Kidney (tissue), 13 donors: ENCODE measurements at regions not wholly inside any gene's neighbourhood (a gene's known extent, or its start where the extent isn't known, plus 50 kb on each side); places are given as distances from the start of the nearest gene placed in this dataset.

Source experiments
- DNase-seq, 5 donors: peaks; one replicate each; pipeline ENCODE4 v3.0.0-alpha.2; 2013 to 2020
- FAIRE-seq: peaks from 2 replicates; lab custom pipeline; 2012; peaks lifted over from hg19 to GRCh38; lab: Jason Lieb, UNC
- H3K27ac ChIP-seq, 2 donors: one replicate each; pipeline ENCODE4 v1.7.0; 2013; ENCODE audit warnings: low read depth in 2 of 2, low read length in 2 of 2, inconsistent platforms in 1 of 2
- H3K27me3 ChIP-seq: one replicate; pipeline ENCODE4 v1.7.1; 2013; ENCODE audit warnings: low read length, inconsistent platforms; ENCODE audit not compliant: control insufficient read depth, insufficient read depth
- H3K36me3 ChIP-seq, 3 donors: one replicate each; pipeline versions ENCODE4 v1.7.0 to v1.7.1; 2013; ENCODE audit warnings: low read length in 3 of 3, control low read depth in 1 of 3, inconsistent platforms in 1 of 3; ENCODE audit not compliant: insufficient read depth in 3 of 3, control insufficient read depth in 2 of 3
- H3K4me1 ChIP-seq, 3 donors: one replicate each; pipeline versions ENCODE4 v1.7.0 to v1.7.1; 2013; ENCODE audit warnings: low read length in 3 of 3, inconsistent platforms in 1 of 3, low read depth in 1 of 3; ENCODE audit not compliant: control insufficient read depth in 2 of 3, insufficient read depth in 2 of 3
- H3K4me3 ChIP-seq, 3 donors: one replicate each; pipeline versions ENCODE4 v1.7.0 to v1.8.1; 2013; ENCODE audit warnings: low read length in 3 of 3, control low read depth in 1 of 3, inconsistent platforms in 1 of 3
- H3K9ac ChIP-seq, 3 donors: one replicate each; pipeline versions ENCODE4 v1.7.0 to v1.7.1; 2013; ENCODE audit warnings: low read length in 3 of 3, control low read depth in 1 of 3, inconsistent platforms in 1 of 3
- H3K9me3 ChIP-seq, 3 donors: one replicate each; pipeline versions ENCODE4 v1.7.0 to v1.7.1; 2013; ENCODE audit warnings: low read length in 3 of 3, control low read depth in 1 of 3, inconsistent platforms in 1 of 3; ENCODE audit not compliant: control insufficient read depth in 2 of 3, insufficient read depth in 1 of 3
- intact Hi-C: fragments of 100-400 bp; cut with DNase I; formaldehyde crosslinking; loops from one replicate; pipeline ENCODE4 v1.11.1; 2022
- TF ChIP-seq, protein P1 (sequence below): IDR thresholded peaks from 3 replicates; pipeline ENCODE4 v1.5.1; 2012; ENCODE audit warnings: mild to moderate bottlenecking, moderate library complexity, borderline replicate concordance; ENCODE audit not compliant: insufficient read depth; ENCODE audit errors: extremely low read depth
- donor health status: control.
- donor health status: control.
- donor health status: control.
- donor health status: control.
- donor health status: control.
- donor health status: DM: yes; HTN: yes; CAD: no.
- donor health status: Normal renal cell carcinoma (clear cell type).

DNA sequence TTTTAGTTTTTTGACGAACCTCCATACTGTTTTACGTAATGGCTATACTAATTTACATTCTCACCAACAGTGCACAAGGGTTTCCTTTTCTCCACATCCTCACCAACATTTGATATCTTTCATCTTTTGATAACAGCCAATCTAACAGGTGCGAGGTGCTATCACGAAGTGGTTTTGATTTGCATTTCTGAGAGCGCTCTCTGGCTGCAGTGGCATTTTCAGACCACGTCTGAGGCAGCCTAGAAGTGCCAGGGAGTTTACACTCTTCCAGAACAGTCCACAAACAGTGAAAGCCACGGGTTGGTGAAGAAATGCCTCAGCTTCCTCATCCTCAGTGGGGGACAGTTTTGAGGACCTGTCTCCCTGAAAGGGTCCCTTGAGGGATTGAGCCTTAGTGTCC, 471.0 kb downstream of the BCOR start:
- FAIRE-seq: no peak
- TF ChIP-seq, protein P1, sequence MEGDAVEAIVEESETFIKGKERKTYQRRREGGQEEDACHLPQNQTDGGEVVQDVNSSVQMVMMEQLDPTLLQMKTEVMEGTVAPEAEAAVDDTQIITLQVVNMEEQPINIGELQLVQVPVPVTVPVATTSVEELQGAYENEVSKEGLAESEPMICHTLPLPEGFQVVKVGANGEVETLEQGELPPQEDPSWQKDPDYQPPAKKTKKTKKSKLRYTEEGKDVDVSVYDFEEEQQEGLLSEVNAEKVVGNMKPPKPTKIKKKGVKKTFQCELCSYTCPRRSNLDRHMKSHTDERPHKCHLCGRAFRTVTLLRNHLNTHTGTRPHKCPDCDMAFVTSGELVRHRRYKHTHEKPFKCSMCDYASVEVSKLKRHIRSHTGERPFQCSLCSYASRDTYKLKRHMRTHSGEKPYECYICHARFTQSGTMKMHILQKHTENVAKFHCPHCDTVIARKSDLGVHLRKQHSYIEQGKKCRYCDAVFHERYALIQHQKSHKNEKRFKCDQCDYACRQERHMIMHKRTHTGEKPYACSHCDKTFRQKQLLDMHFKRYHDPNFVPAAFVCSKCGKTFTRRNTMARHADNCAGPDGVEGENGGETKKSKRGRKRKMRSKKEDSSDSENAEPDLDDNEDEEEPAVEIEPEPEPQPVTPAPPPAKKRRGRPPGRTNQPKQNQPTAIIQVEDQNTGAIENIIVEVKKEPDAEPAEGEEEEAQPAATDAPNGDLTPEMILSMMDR: no peak
- Histone ChIP-seq H3K9ac (no peak overlapping the region), H3K9me3 (no peaks in the 10 kb centered on the region), H3K36me3 (no peaks in the 10 kb centered on the region), H3K4me3 (no peak overlapping the region), H3K27ac (no peak overlapping the region), H3K27me3 (peaks cover 2% of the 10 kb centered on the region), H3K4me1 (no peaks in the 10 kb centered on the region)
- DNase-seq: no peak
- intact Hi-C loops: no loop called here

- FAIRE-seq (no peak), DNase-seq (no peak)
- no peak overlapping the region for H3K9ac ChIP-seq
- no peaks in the 10 kb centered on the region for H3K4me1 ChIP-seq
- no peak overlapping the region for H3K4me3 ChIP-seq
- H3K27me3 ChIP-seq: peaks cover 2% of the 10 kb centered on the region
- H3K36me3 ChIP-seq: no peaks in the 10 kb centered on the region
- intact Hi-C loops: no loop called here
- TF ChIP-seq, protein P1: no peak
- no peak overlapping the region for H3K27ac ChIP-seq
- no peaks in the 10 kb centered on the region for H3K9me3 ChIP-seq
Measured at GRCh38 chrX:39627257-39627656, 470.5 kb downstream of the BCOR start.

DNA sequence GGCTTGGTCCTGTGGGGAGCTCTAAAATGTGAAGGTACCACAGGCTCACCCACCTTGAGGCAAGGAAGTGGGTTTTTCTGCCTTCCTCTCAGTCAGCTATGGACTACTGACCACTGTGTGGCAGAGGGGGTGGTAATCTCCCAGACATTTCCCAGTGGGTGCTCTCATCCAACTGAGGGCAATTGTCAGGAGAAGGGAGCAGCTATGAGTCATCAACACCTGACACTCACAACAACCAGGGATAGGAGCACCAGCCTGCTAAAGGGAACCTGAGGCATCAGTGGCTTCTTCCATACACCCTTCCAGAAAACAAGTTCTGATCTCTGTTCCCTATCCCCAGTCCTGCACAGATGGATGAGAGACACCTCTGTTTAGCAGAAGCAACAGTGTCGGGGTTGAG, 468.8 kb downstream of the BCOR start:
- Histone ChIP-seq H3K27ac (no peak overlapping the region), H3K4me3 (no peak overlapping the region), H3K9ac (no peak overlapping the region), H3K36me3 (no peaks in the 10 kb centered on the region), H3K27me3 (peaks cover 2% of the 10 kb centered on the region), H3K9me3 (no peaks in the 10 kb centered on the region), H3K4me1 (no peaks in the 10 kb centered on the region)
- FAIRE-seq: no peak
- intact Hi-C loops: no loop called here
- no peak for DNase-seq
- TF ChIP-seq, protein P1: no peak

DNA sequence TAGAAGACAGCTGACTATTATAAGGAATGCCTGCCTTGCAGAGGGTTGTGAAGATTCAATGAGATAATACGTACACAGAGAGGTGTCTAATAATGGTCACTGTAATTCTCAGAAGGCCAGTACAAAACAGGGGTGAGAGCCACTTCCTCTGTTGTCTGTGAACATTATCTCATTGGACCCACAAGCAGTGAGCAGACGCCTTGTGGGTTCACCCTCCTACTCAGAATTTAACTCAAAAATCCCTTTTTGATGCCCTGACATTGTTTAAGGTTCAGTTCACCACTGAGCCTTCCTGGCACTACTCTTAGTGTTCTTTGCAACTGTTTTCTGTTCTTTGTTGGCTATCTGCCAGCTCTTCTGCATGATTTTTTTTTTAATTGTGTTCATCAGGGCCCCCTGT, 467.4 kb downstream of the BCOR start:
- Histone ChIP-seq H3K36me3 (no peaks in the 10 kb centered on the region), H3K4me3 (no peak overlapping the region), H3K4me1 (no peaks in the 10 kb centered on the region), H3K27me3 (peaks cover 2% of the 10 kb centered on the region), H3K27ac (no peak overlapping the region), H3K9ac (no peak overlapping the region), H3K9me3 (no peaks in the 10 kb centered on the region)
- DNase-seq (no peak), FAIRE-seq (no peak)
- TF ChIP-seq, protein P1: no peak
- intact Hi-C loops: no loop called here
